NCI-H1694 (cell line): ENCODE measurements at regions not wholly inside any gene's neighbourhood (a gene's known extent, or its start where the extent isn't known, plus 50 kb on each side); places are given as distances from the start of the nearest gene placed in this dataset.

Experiments
- DNase-seq: peaks from one replicate; lab custom pipeline; 2025; lab: John Stamatoyannopoulos, UW

GRCh38 chr12:92302041-92302829, 156.6 kb upstream of the BTG1 start:
- no peak for DNase-seq

- DNase-seq, result no peak
Measured at GRCh38 chr12:92301356-92301755, 155.7 kb upstream of the BTG1 start.

- DNase-seq, result no peak
Measured at GRCh38 chr12:92300777-92301176, 155.1 kb upstream of the BTG1 start.

DNA sequence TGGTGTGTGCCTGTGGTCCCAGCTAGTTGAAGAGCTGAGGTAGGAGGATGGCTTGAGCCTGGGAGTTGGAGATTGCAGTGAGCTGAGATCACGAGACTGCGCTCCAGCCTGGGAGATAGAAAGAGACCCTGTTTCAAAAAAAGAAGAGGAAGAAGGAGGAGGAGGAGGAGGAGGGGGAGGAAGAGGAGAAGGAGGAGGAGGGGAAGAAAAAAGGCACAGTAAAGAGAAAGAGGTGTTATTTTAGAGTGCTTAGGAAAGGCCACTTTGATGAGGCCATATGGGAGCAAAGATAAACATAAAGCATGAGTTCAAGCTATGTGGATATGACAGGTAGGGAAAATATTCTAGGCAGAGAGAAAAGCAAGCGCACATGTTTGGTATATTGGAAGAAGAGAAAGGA, 154.1 kb upstream of the BTG1 start:
- no peak for DNase-seq

- no peak for DNase-seq
Measured at GRCh38 chr12:92299344-92299743, 153.7 kb upstream of the BTG1 start.

GRCh38 chr12:92297932-92298696, 152.5 kb upstream of the BTG1 start:
- DNase-seq, result no peak

GRCh38 chr12:92297405-92297804, 151.8 kb upstream of the BTG1 start:
- DNase-seq, result no peak

- DNase-seq, result no peak
Measured at GRCh38 chr12:92295523-92295922, 149.9 kb upstream of the BTG1 start.

- no peak for DNase-seq
Measured at GRCh38 chr12:92294676-92295440, 149.2 kb upstream of the BTG1 start.

GRCh38 chr12:92292016-92292415, 146.4 kb upstream of the BTG1 start:
- DNase-seq, result no peak

DNA sequence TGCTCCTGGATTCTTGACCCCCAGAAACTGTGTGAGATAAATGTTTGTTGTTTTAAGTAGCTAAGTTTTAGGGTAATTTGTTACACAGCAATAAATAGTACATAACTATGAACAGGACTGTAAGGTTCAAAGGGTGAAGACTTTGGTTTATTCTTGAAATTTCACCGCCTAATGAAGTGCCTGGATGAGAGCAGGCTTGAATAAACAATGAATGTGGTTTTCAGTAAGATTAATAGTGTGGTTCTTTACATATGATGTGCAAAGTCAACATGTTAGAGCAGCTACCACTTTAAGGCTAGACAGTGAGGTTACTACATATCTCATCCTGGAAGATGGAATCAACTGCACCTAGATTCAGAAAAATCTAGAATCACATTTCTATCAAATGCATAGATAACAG, 145.2 kb upstream of the BTG1 start:
- no peak for DNase-seq

- no peak for DNase-seq
Measured at GRCh38 chr12:92290350-92290695, 144.7 kb upstream of the BTG1 start.

DNA sequence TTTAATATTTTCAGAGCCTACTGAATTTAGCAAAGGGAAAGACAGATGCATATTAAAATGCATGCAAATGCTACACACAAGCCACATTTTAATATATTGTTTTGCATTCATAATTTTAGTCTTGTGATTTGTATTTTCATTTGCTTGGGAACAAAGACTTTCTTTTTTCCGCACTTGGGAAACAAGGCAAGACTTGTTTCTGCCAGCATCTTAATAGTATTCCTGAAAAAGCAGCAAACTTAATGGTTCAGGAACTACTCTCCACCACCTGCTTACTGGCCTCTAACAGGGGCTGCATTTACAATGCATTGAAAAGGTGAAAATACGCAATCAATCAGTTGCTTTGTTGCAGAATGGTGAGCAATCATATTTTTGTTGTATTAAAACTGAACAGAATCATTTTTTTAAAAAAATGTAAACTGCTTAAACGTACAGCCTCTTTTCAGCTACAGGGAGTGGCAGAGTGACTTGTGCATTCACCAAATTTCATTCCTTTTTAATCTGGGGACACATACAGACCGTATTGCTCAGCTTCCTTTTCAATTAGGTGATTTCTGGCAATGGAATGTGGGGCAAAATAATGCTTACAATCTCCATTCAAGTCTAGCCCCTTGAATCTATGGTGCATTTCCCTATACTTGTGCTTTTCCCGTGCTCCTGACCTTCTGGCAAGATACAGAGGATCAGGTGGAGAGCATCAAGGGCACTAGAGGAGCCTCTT, 144.1 kb upstream of the BTG1 start:
- DNase-seq, result no peak

DNA sequence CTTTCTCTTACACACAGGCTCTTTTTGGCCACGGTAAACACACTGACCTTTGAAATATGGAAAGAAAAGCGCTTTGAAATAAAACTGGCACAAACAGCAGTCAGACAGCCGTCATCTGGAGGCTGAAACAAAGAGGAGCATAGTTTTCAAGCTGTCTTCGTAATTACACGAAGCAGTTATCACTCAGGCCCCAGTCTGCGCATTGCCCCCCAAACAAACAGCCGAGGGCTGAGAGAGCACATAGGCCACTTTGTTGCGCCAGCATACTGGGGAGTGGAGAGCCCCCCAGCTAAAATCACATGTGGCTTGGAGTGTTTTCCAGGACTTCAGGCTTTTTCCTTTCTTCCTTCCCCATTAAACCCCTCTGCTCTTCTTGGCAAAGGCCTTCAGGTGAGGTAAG, 142.9 kb upstream of the BTG1 start:
- no peak for DNase-seq

- DNase-seq, result no peak
Measured at GRCh38 chr12:92278378-92278828, 132.8 kb upstream of the BTG1 start.

- no peak for DNase-seq
Measured at GRCh38 chr12:92277795-92278194, 132.1 kb upstream of the BTG1 start.

GRCh38 chr12:92276276-92276675, 130.6 kb upstream of the BTG1 start:
- no peak for DNase-seq

DNA sequence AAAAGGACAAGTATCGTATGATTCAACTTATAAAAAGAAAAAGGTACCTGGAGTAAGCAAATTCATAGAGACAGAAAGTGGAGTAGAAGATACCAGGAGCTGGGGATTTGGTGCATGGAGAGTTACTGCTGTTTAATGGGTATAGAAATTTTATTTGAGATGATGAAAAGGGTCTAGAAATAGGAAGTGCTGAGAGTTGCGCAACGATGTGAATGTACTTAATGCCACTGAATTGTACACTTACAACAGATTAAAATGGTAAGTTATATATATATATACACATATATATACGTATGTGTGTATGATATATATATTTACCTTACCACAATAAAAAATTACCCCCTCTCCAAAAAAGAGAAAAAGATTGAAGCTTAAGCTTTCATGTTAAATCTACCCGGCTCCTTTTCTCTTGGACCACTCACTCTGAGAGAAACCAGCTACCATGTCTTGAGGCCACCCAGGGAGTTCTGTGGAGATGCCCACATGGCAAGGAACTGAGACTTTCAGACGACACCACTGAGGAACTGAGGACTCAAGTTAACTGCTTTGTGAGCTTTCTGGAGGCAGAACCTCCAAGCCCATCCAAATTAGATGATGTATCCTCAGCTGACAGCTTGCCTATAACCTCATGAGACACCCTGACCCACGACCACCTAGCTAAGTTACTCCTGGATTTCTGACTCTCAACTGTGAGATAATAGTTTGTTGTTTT, 130.0 kb upstream of the BTG1 start:
- DNase-seq, result no peak

GRCh38 chr12:92273076-92273475, 127.4 kb upstream of the BTG1 start:
- no peak for DNase-seq

DNA sequence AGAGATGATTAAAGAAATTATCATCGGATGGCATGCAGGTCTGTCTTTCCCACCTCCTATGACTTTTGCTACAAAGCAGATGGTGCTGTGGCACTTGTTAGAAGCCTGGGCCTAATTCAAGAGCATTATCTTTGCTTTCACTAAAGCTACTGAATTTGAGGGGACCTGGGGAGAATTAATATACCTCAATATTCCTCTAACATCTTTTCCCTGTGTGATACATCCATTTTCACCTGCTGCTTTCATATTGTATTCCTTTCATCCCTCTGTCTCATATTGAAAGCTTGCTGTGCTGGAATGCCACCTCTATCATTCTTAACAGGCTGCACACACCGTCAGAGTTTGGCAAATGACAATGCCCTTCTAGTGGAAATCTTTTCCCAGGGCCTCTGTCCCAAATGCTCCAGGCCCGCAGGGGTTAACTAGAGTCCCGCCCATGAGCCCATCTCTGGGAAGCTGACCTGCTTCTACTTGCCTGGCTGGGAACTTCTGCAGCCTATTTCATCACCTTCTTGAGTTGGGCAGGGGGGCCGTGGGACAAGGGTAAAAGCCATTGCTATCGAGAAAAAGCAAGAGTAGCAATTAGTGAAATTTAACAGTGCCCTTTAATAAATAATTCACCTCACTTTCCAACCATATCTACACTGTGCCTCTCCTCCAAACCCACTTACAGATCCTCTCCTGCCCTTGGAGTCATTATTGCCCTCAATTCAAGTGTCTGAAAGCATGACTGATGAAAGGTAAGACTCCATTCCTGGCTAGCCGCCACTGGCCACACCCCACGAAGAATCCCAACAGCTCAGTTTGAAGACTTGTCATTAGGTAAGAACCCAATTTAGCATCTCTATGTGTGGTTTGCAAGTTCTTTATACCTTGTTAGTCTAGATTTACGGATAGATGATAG, 126.7 kb upstream of the BTG1 start:
- no peak for DNase-seq
